Suprapubic skin (tissue), 4 donors: ENCODE measurements at regions not wholly inside any gene's neighbourhood (a gene's known extent, or its start where the extent isn't known, plus 50 kb on each side); places are given as distances from the start of the nearest gene placed in this dataset.

Experiments used
- EP300 ChIP-seq: sonication (generic); formaldehyde crosslinking; IDR thresholded peaks from one replicate; pipeline ENCODE4 v1.6.1; 2017; ENCODE audit warnings: antibody characterized with exemption
- POLR2A ChIP-seq, 2 donors: fragments of 450-650 bp; IDR thresholded peaks; one replicate each; pipeline ENCODE4 v1.6.1; 2017; ENCODE audit warnings: antibody characterized with exemption in 2 of 2, mild to moderate bottlenecking in 2 of 2, moderate library complexity in 2 of 2
- POLR2AphosphoS5 ChIP-seq, 3 donors: sonication (generic); formaldehyde crosslinking; IDR thresholded peaks; one replicate each; pipeline ENCODE4 v1.6.1; 2017; ENCODE audit warnings: antibody characterized with exemption in 3 of 3
- TF ChIP-seq, protein P1 (sequence below), 2 donors: fragments of 200-600 bp in 1 of 2; fragments of 450-650 bp in 1 of 2; sonication (generic) in 1 of 2; IDR thresholded peaks; one replicate each; pipeline ENCODE4 v1.5.1; 2016 to 2019; ENCODE audit warnings: antibody characterized with exemption in 2 of 2, mild to moderate bottlenecking in 1 of 2, moderate library complexity in 1 of 2

DNA sequence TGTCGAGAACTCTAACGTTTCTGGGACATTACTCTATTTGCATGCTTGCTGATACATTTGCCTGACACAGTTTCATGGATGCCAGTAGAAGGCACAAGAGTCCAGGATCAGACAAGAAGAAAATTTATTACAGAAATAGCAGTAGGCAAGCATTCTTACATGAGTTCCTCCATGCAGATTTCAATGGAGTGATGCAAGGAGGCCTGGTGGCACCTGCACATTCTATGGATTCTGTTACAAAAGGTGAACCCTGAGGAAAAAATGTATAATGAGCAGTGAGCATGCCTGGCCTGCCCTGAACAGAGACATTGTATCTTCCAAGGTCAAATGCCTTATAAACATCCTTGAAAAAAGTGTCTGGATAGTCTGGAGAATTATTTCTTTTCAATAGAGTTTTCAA, 142.9 kb downstream of the DSEL start:
- TF ChIP-seq, protein P1, sequence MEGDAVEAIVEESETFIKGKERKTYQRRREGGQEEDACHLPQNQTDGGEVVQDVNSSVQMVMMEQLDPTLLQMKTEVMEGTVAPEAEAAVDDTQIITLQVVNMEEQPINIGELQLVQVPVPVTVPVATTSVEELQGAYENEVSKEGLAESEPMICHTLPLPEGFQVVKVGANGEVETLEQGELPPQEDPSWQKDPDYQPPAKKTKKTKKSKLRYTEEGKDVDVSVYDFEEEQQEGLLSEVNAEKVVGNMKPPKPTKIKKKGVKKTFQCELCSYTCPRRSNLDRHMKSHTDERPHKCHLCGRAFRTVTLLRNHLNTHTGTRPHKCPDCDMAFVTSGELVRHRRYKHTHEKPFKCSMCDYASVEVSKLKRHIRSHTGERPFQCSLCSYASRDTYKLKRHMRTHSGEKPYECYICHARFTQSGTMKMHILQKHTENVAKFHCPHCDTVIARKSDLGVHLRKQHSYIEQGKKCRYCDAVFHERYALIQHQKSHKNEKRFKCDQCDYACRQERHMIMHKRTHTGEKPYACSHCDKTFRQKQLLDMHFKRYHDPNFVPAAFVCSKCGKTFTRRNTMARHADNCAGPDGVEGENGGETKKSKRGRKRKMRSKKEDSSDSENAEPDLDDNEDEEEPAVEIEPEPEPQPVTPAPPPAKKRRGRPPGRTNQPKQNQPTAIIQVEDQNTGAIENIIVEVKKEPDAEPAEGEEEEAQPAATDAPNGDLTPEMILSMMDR (IDR thresholded peaks at IDR 0.05): no peak
- TF ChIP-seq POLR2AphosphoS5 (IDR thresholded peaks at IDR 0.05): no peak
- no peak for TF ChIP-seq EP300
- no peak for TF ChIP-seq POLR2A (IDR thresholded peaks at IDR 0.05)
